LoVo (cell line): ENCODE measurements at regions not wholly inside any gene's neighbourhood (a gene's known extent, or its start where the extent isn't known, plus 50 kb on each side); places are given as distances from the start of the nearest gene placed in this dataset.

Experiments
- DNase-seq: peaks from one replicate; pipeline ENCODE4 v3.0.0-alpha.2; 2016; ENCODE audit warnings: low spot score

DNA sequence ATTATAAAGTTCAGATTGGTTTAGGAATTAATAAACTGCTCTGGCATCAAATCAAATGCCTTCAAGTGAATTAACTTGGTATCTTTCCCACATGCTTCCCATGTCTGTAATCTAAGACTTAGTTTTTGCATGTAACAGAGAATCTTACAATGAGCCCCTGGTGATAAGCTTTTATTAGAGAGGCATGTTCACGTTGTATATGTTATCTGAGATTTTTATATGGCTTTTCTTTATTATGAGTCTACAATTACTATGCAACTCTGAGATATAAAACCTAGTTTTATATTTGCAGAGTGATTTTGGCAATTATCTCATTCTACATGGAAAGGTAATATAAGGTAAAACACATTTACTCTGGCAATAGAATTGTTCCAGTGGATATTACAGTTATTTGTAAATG is 1578.4 kb upstream of the IGFBP7 start:
- DNase-seq: no peak

DNA sequence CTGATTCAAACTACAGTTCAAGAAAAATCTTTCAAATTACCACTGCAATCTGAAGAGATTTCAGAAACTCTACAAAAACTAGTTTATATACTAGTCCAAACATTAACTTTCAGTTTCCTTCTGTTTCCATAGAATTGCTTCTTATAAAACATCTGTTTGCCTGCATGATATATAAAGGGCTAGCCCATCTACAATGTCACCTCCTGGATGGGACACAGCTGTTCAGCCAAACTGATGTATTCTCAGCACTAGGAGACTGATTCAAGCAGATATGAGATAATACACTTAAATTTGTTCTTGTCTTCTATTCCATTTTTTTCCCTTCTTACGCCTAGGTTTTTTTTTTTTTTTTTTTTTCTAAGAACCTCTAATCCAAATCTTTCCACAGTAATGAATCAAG is 1569.7 kb upstream of the IGFBP7 start:
- no peak for DNase-seq

DNA sequence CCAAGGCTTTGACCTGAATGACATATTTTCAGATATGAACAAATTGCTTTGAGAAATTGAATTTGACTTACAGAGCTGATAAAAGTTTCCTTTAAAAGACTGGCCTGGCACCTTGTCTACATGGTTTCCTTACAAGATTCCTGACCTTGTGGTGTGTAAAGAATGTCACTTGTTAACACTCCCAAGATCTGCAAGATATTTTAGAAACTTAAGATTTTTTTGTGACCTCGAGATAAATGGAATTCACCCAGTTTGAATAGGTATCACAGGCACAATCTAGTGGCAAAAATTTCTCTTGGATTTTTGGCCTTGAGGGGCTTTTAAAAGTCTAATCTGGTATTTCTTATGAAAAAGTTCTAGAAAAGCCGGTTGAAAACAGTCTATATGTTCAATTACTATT is 1568.9 kb upstream of the IGFBP7 start:
- DNase-seq: no peak

DNA sequence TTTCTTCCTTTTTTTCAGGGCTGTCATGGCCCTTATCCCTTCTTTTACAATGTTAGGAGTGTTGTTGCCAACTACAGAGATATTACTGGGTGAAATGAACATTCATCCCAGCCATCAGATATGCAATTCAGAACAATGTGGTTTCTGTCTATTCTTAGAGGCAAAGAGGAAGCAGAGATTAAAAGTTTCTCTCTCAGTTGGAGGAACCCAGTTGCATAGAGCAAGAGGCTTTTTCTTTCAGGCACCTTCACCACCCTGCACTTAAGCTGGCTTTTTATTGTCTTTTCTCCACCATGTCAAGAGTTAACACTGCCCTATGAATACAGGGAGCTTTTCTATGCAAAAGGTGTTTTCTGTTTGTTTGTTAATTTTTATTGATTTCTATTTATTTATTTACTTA is 1559.6 kb upstream of the IGFBP7 start:
- no peak for DNase-seq

DNA sequence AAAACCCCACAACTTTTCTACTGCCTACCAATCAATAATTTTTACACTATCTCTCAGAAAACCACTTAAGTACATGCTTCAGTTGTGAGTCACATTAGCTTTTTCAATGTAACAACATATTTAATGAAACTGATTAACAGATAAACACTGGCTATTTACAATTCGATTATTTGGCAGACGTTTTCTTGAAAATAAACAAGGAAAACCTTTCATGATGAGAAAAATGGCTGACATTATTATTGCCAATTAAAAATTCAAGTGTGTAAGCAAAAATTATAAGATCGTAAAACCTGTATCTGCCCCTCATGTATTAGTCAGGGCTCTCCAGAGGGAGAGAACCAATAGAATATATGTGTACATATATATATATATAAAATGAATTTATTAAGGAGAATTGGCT is 1555.5 kb upstream of the IGFBP7 start:
- no peak for DNase-seq

DNA sequence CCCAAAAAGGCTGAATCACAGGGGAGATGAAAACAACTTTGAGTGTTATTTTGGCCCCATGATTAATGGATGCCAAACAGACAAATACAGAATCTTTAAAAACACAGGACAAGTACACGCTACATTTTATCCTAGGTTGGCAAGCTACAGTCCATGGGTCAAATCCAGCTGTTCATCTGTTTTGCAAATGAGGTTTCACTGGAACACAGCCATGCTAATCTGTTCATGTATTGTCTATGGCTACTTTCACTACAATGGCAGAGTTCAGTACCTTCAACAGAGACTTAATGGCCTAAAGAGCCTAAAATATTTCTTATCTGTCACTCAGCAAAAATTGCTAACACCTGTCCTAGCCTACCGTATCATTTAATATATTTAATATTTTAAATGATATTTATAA is 1548.5 kb upstream of the IGFBP7 start:
- DNase-seq: no peak

DNA sequence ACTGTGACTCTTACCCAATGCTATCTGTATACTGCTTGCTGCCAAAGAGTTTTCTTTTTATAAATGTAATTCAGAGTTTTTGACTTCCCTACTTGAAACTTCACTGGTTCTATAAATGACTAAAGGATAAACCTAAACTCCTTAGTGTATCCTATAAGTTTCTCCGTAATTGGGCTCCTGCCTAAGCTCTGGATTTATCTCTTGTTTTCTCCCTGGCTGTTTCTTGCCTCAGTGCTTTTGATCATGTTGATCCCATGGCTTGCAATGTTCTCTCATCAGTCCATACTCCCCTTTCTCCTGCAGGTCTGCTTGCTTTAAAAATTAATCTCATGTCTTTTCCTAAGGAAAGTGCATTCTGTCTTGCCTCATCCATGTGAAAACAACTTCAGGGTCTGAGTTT is 1543.1 kb upstream of the IGFBP7 start:
- no peak for DNase-seq

DNA sequence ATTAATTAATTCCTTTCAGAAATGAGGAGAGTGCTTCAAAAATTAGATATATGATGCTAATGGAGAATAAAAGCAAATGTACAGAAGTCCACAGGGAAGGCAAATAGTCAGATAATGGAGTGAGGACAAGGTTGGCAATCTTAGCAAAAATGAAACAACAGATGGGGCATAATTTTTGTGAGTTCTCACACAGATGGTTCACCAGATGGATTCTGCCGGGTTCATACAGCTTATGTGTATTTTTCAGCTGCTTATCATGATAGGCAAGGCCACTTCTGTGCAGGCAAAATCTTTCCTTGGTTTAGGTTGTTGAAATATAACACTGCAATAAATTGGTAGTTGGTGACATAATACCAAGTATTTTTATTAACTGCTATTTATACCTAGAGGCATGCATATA is 1539.0 kb upstream of the IGFBP7 start:
- DNase-seq: no peak

DNA sequence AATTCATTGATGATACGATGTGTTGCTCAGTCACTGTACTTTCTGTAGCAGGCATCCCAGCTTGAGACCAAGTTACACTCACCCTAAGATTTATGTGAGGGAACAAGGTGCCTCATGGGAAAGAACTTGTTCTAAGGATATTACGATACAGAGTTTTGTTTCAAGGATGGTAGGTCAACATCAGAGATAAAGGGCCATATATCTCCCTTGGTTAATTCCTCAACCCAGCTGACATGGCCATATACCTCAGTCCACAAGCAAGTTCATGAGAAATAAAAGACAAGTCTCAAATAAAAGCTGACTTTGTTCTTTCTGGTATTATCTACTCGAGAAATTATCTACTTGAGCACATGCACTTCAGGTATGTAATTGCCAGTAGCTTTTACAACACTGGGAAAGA is 1535.9 kb upstream of the IGFBP7 start:
- DNase-seq: no peak

DNA sequence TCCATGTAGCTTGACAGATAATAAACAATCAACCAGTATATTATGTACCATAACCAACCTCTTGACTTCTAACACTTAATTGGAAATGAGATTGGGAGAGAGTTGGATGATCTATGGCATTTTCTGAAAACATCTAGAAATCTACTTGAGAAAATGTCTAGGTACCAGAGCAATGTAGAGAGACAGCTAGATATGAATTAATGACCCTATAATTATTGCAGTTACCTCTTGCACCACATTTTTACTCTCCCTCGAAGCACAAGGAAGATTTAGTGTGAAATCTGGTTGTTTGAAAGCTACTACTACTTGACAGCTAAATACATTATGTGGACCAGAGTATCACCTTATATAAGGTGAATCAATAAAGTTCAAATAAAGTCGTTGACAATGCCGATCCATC is 1534.4 kb upstream of the IGFBP7 start:
- no peak for DNase-seq

DNA sequence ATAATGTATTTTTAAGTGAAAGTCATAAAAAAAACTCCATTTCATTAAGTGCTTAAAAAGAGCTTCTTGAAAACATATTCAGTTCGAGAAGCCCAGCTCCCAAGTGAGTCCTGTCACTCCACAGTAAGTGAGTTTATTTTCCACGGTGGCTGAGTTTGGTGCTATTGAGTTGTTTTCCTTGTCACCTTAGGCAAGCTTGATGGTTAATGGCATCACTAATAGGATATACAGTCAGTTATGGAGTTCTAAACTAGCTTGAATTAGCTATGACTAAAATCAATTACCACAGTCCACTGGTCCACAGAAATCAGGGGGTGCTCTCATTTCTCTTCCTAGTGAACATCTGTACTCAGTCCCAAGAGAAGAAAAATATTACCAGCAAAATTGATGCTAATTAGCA is 1526.2 kb upstream of the IGFBP7 start:
- DNase-seq: no peak

DNA sequence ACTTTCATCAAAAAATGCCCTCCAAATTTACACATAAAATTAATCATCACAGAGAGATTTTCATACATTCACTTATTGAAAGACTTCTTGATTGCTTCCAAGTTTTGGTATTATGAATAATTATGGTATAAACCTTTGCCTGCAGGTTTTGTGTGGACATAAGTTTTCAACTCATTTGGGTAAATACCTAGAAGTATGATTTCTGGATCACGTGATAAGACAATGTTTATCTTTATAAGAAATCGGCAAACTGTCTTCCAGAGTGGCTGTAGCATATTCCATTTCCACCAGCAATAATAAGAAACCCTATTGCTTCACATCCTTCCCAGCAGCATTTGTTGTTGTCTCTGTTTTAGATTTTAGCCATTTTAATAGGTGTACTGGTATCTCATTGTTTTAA is 1507.0 kb upstream of the IGFBP7 start:
- DNase-seq: no peak

DNA sequence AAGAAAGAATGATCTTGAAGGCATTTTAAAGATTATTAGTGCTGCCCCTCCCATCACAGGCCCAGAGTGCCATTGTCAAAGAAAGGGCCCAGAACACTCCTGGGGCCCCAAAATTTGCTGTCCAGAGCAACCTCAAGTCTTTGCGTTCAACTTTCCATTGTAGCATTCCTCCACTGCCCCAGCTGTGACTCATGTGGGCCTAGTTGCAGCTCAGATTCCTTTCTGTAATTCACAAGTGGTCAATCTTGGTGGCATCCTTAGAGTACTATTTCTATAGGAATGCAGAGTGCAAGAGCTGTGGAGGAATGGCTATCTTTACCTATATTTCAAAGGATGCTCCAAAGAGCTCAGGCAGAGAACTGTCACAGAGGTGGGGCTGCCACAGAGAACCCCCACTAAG is 1500.8 kb upstream of the IGFBP7 start:
- DNase-seq: no peak

DNA sequence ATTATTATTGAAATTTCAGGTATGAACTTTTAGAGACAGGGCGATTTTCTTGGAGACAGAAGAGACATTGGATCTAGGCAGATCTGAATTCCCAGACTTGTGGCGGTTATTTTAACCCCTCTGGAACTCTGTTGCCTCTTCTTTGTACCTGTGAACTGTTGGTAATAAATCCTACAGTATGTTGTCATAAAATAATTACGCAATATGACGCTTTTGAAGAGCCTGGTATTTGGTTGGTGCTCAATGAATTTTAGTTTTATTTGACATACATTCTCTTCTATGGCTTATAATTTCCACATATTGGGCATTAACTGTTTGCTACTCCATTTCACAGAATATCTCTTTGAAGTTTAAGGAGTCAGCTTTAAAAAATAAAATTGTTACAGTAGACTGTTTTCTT is 1496.1 kb upstream of the IGFBP7 start:
- DNase-seq: no peak

DNA sequence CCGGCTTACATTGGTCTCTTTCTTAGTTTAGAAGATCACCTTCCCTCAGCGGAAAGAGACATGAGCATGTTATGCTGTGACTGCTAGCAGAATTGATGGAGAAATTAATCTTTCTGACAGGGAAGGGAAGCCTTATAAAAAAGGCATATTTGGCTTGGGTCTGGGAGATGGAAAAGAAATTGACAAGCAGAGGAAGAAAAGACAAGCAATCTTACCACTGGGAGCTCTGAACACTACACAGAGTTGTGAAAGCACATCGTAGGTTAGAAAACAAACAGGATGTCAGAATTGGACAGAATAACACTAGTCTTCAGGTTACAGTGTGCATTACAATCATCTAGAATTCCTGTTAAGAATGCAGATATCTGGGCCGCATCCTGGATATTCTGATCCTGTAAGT is 1493.8 kb upstream of the IGFBP7 start:
- no peak for DNase-seq

DNA sequence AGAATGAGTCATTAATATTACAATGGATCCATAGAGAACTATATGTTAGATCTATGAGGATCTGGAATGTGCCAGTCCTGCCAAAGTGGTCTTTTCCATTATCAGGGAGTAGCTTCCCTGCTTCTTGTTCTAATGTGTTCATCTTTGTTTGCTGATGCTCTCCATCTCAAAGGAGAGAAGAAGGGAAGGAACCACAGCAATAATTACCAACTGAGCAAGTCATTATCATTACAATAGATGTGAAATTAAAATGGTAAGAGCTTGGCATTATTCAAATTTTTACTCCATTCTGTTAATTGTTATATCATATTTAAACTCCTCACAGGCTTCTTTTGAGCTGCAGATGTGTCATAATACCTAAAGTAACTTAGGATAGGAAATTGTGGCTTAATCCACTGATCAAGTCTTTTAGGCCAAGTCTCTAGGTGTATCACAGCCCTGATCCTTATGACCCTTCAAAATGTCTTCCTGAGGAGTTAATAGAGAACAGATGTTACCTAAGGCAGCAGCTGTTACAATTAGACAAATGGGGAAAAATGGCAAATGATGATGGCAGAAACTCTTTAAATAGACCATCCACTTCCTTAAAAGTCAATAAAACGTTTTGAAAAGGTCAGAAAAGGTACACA is 1492.7 kb upstream of the IGFBP7 start:
- DNase-seq: no peak

DNA sequence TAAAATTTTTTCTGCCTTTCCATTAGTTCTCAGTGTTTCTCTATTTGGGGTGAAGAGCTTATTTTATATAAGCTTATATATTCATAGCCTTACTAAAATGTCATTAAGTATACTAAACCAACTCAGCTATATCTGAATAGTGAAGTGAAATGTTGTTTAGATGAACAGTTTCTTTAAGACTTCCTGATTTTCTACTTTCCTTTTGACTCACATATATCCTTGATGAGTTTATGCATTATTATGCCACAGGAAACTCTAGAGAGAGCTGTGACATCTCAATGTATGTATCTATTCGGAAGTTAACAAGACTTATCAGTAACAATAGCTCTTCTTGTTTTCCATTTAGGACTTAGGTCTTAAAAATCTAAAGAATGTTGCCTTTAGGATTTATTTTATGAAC is 1491.8 kb upstream of the IGFBP7 start:
- DNase-seq: no peak

DNA sequence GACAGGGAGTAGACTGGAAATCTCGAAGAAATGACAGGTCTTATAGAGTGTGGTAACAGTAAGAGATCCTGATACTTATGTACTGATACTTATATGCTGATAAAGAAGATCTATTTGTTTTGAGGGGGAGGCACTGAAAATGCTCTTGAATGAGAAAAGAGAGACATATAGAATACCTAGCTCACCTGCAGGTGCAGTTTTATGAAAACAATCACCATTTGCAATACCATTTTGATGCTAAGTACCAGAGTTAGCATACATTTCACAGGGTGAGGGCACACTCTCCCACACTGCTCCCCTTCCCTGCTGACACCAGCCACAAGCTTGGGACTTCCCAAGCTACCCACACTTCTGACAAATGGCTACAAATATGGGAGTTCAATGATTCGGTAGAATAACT is 1490.1 kb upstream of the IGFBP7 start:
- no peak for DNase-seq

DNA sequence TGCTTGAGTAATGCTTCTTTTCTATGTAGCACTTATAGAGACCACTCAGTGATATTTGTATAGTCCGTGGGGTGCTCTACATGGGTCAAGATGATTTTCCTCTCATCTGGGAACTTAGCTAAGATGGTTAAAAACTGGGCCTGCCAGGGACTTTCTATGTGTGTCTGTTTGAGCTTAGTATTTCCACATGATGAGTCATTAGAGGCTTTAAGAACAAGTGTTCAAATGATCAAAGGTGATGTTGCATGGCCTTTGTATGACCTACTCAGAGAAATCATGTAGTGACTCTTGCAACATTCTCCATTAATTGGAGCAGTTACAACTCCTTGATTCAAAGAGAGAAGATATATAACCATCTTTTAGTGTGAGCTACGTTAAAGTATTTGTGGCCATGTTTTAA is 1480.5 kb upstream of the IGFBP7 start:
- DNase-seq: no peak

DNA sequence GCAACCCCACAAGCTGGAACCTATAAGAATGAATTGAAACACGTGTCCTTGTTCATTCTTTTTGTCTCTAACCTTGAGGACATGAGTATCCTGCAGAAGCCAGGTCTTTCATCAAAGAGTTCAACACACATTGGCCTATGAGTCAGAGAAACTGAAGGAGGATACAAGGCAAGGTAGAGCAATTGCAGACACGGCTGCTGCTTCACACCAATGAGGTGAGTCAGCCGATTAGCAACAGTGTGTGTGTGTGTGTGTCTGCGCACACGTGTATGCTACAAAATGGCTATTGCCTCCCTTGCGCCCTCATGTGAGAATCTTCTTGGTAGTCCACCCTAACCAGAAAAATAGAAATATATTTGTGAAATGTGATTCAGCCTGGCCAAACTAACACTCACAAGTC is 1477.7 kb upstream of the IGFBP7 start:
- DNase-seq: no peak

DNA sequence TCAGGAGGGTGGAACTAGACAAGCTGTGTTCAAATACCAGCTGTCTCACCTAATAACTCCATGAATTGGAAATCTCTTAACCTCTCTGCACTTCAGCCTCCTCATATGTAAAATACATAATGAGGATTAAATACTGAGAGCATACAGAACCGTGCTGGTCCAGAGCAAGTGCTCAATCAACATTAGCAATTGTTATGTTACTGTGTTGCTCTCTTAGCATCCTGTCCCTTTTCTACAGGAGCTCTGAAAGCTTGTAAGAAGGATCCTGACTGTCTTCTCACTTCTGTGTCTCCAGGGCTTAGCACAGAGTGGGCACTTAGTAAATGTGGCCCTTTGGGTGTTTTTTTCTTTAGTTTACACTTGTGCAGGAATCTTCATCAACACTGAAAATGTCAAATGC is 1456.1 kb upstream of the IGFBP7 start:
- DNase-seq: no peak

DNA sequence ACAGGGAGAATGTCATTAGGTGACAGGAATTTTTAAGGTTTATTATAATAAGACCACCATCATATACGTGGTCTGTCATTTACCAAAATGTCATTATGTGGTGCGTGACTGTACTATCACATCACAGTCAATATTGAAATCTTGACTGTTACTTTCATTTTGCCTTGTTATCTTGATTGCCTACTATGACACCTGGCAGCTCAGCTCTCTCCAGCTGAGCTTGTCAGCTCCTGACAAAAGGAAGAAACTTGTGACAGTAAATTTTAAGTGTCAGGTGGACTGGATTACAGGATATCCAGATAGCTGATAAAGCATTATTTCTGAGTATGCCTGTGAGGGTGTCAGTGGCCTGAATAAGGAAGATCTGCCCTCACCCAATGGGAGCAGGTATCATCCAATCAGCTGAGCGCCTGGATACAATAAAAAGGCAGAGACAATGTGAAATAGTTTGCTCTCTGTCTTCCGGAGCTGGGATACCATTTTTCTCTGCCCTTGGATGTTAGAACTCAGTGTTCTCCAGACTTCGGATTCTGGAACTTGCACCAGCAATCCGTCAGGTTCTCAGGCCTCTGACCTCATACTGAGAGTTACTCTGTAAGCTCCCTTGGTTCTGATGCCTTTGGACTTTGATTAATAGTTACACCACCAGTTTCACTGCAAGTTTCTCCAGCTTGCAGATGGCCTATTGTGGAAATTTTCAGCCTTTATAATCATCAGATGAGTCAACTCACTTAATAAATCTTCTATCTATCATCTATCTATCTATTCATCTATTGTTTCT is 1454.7 kb upstream of the IGFBP7 start:
- DNase-seq: no peak

DNA sequence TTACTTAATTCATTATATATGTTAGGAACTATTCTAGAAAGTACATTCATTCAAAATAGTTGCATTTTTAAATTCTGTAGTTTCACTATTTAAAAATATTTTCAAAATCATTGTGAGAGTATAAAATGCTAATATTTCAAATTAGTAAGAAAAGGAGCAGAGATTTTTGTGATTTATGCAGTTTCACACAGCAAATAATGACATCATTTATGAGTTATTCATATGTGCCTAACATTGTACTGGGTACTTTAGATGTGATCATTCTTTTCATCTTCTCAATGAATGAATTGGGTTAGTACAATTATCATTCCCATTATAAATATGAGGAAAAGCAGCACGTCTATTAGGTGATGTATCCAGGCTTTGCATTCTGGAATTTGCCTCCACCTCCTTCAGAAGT is 1451.0 kb upstream of the IGFBP7 start:
- no peak for DNase-seq

DNA sequence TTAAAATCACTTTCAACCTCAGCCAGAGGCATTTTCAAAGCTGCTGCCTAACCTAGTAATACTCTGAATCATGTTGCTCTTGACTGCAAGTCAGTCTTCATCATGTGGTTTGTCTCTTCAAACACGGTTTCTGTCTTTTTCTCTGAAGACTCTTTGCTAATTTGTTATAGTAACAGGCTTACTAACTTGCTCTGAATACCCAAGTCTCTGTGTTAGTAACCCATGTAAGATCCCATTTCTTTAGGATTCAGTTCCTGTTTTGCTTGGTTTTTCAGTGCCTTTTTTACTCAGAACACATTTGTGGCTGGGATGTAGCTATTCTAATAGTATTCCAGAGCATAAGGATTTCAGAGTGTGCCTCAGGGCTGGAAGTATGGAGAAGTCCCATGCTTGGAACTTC is 1450.6 kb upstream of the IGFBP7 start:
- DNase-seq: no peak
